HEK293T (cell line): ENCODE measurements at regions not wholly inside any gene's neighbourhood (a gene's known extent, or its start where the extent isn't known, plus 50 kb on each side); places are given as distances from the start of the nearest gene placed in this dataset.

Experiments
- BHLHE40 ChIP-seq: fragments of 450-650 bp; IDR thresholded peaks from 2 replicates; pipeline ENCODE4 v1.6.1; 2016; ENCODE audit warnings: mild to moderate bottlenecking, moderate library complexity, borderline replicate concordance
- ELF4 ChIP-seq: fragments of 450-650 bp; IDR thresholded peaks from 2 replicates; pipeline ENCODE4 v1.6.1; 2017; ENCODE audit warnings: antibody characterized with exemption
- FOXA1 ChIP-seq: fragments of 450-650 bp; IDR thresholded peaks from 2 replicates; pipeline ENCODE4 v1.6.1; 2016; ENCODE audit warnings: mild to moderate bottlenecking
- FOXM1 ChIP-seq: fragments of 450-650 bp; IDR thresholded peaks from 2 replicates; pipeline ENCODE4 v1.6.1; 2017; ENCODE audit warnings: mild to moderate bottlenecking, borderline replicate concordance
- HDGF ChIP-seq: fragments of 450-650 bp; IDR thresholded peaks from 2 replicates; pipeline ENCODE4 v1.6.1; 2017; ENCODE audit warnings: antibody characterized with exemption, borderline replicate concordance
- LEF1 ChIP-seq: fragments of 450-650 bp; IDR thresholded peaks from 2 replicates; pipeline ENCODE4 v1.6.1; 2017; ENCODE audit warnings: mild to moderate bottlenecking, borderline replicate concordance
- NFRKB ChIP-seq: fragments of 450-650 bp; IDR thresholded peaks from 2 replicates; pipeline ENCODE4 v1.6.1; 2016; ENCODE audit warnings: mild to moderate bottlenecking, moderate library complexity
- SP1 ChIP-seq: fragments of 450-650 bp; IDR thresholded peaks from 2 replicates; pipeline ENCODE4 v1.6.1; 2017
- ZNF384 ChIP-seq: fragments of 450-650 bp; IDR thresholded peaks from 2 replicates; pipeline ENCODE4 v1.6.1; 2016

DNA sequence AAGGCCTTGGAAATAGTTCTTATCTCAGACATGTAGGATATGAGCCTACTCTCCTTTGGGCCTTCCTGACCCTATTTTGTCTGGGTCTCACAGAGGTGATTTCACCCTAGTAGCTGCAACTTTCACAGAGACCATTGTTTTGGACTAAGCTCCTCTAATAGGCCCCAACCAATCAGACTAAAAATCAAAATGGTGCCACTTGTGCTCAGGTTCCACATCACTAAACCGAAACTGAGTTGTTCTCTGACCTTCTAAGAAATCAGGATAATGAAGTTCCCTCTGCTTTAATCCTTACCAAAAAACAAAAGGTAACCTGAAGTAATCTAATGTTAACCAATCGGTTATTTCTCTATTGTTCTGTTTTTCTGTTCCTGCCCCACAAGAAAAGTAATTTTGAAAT is 143.6 kb downstream of the CD24 start:
- TF ChIP-seq NFRKB: no peak
- TF ChIP-seq SP1: no peak
- no peak for TF ChIP-seq ZNF384
- TF ChIP-seq LEF1: no peak
- no peak for TF ChIP-seq FOXA1
- TF ChIP-seq ELF4: no peak
- TF ChIP-seq FOXM1: no peak
- no peak for TF ChIP-seq HDGF
- no peak for TF ChIP-seq BHLHE40
